NCI-H2107 treated with DMSO at 0.1 percent for 48 hours (cell line): ENCODE measurements at regions not wholly inside any gene's neighbourhood (a gene's known extent, or its start where the extent isn't known, plus 50 kb on each side); places are given as distances from the start of the nearest gene placed in this dataset.

Source experiments
- DNase-seq: peaks from one replicate; lab custom pipeline; 2025; ENCODE audit not compliant: unreplicated experiment; lab: John Stamatoyannopoulos, UW

DNA sequence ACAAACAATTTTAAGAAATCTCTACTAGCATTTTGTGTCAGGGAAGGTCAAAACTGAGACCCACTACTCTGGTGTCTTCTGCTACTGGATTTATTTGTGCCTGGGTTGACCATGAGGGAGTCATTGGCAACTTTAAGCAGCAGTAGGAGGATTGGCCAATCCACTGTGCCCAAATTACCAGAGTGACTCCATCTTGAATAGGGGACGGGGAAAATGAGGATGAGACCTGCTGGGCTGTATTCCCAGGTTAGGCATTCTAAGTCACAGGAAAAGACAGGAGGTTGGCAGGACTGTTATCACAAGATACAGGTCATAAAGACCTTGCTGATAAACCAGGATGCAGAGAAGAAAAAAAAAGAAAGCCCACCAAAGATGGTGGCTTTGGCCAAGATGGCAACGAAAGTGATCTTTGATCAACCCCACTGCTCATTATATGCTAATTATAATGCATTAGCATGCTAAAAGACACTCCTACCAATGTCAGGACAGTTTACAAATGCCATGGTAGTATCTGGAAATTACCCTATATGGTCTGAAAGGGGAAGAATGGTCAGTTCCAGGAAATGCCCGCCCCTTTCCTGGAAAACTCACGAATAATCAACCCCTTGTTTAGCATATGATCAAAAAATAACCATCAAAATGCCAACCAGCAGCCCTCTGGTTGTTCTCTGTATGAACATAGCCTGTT, 200.9 kb downstream of the LTN1 start:
- no peak for DNase-seq

DNA sequence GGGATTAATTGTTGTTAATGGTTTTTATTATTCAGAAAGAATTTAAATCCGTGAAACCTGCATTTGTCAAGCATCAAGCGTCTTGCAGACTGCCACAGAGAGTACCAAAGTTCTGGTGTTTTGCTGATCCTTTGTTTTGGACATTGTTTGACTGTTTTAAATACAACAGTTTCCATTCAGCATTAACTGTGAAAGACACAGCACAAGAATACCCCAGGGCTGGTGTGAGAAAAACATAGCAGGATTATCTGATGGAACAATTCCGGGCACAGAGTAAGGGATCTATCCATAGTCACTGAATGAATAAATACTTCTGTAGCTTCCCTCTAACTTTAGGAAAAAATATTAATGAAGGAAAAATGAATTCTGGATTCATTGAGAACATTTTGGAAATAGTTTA, 202.3 kb downstream of the LTN1 start:
- no peak for DNase-seq

DNA sequence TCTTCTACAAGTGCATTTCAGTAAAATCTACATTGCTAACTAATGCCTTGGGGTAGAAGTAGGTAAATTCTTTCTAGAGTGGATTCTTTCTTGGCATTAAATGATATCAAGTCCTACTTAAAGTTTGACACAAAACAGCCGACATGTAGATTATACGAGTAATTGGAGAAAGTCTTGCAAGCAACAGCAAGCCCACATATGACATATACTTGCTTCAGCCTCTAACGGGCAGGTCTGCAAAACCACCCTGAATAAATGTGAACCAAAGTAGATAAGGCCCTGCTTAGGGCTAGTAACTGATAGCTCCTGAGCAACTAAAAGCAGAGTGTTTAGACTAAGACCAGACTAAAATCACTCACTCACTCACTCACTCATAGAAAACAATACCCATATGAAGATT, 203.2 kb downstream of the LTN1 start:
- DNase-seq, result no peak

DNA sequence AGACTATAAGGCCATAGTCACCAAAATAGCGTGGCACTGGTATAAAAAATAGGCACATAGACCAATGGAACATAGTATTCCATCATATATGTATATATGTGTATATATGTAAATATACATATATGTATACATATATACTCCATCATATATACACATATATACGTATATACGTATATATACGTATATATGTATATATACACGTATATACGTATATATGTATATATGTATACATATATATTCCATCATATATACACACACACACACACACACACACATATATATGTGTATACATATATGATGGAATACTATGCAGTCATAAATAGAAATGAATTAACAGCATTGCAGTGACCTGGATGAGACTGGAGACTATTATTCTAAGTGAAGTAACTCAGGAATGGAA, 204.6 kb downstream of the LTN1 start:
- DNase-seq, result no peak

DNA sequence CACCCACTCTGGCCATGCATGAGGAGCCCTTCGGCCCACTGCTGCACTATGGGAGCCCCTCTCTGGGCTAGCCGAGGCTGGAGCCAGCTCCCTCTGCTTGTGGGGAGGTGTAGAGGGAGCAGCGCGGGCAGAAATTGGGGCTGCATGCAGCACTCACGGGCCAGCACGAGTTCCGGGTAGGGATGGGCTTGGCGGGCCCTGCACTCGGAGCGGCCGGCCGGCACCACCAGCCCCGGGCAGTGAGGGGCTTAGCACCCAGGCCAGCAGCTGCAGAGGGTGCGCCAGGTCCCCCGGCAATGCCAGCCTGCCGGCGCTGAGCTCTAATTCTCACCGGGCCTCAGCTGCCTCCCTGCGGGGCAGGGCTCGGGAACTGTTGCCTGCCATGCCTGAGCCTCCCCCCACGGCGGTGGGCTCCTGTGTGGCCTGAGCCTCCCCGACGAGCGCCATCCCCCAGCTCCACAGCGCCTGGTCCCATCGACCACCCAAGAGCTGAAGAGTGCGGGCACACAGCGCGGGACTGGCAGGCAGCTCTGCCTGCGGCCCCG, 209.0 kb downstream of the LTN1 start:
- no peak for DNase-seq

DNA sequence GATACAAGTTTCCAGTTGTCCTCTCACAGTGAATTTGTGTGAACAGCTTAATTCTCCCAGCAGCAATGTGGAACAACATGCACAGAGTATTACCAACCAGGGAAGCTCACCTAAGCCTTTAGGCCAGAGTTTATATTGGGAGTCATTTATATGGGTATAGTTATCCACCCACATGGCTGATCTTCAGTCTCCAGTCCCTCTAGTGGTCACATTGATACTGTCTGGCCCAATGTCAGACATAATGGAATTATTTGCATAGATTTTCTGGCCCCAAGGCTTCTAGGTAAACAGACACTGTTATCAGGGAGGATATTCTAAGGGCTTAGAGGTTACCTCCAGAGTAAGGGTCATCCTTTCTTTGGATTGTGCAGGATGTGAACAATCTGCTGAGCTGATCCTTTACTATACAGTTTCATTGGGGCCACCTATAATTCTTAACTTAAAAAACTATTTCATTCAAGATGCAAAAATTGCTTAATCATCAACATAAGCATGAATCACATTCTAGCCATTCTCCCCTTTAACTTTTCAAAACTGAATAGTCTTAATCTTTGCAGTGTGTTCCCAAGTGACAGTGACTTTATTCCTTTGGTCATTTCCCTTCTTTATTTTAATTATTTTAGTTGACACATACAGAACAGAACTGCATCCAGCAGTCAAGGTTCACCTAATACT, 210.9 kb downstream of the LTN1 start:
- DNase-seq, result no peak

DNA sequence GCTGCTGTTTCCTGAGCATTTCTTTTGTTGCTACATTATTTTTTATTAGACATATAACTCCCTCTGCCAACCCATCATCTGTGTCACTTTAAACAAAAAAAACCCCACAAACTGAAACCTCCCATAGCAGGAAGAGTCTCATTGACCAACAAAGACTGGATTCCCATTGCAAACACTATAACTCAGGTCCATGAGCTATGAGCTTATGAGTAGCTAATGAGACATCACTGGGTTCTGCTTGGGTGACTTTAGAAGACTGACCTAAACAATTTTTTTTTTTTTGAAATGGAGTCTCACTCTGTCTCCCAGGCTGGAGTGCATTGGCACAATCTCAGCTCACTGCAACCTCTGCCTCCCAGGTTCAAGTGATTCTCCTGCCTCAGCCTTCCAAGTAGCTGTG, 212.8 kb downstream of the LTN1 start:
- no peak for DNase-seq

DNA sequence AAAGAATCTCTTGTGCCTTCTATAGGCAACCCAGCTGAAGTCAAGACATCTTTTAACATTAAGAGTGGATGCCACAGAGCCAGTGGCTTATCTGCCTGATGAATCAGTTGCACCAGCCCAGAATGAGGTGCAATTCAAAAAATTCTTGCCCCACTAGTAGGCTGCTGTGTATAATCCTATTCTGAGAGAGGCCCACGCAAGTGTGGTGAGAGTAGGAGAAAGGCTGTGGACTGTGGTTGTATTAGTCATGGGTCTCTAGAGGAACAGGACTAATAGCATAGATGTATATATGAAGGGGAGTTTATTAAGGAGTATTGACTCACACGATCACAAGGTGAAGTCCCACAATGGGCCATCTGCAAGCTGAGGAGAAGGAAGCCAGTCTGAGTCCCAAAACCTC, 216.4 kb downstream of the LTN1 start:
- no peak for DNase-seq

DNA sequence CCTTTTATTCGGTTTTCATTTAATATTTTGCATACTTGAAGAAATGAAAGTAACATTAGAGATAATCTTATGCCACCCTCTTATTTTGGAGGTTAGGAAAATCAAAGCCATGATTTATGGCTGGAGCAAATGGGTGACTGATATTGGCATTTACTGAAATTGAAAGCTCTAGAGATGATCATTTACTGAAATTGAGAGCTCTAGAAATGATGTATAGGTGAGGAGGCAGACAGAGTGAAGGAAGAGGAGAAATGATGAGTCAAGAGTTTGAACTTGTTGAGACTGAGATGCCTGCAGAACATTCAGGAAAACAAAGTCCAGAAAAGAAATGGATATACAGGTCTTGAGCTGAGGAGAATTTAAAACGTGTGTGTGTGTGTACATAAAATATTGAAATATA, 217.6 kb downstream of the LTN1 start:
- no peak for DNase-seq

DNA sequence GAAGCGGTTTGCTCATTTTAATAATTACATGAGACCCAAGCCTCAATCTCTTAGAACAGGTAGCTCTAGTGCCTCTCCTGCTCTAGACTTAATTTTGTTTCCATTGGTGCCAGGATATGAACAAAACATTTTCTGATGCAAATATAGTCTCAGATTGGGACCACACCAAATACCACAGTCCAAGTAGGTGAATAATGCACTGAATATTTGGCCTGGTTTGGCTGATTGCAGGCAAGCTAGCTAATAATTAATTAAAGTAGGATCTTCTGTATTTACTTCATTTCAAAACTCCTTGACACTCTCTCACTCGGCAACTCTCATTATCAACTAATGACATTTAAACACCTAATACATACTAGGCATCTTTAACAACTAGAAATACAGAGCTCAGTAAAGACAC, 219.6 kb downstream of the LTN1 start:
- DNase-seq, result no peak

DNA sequence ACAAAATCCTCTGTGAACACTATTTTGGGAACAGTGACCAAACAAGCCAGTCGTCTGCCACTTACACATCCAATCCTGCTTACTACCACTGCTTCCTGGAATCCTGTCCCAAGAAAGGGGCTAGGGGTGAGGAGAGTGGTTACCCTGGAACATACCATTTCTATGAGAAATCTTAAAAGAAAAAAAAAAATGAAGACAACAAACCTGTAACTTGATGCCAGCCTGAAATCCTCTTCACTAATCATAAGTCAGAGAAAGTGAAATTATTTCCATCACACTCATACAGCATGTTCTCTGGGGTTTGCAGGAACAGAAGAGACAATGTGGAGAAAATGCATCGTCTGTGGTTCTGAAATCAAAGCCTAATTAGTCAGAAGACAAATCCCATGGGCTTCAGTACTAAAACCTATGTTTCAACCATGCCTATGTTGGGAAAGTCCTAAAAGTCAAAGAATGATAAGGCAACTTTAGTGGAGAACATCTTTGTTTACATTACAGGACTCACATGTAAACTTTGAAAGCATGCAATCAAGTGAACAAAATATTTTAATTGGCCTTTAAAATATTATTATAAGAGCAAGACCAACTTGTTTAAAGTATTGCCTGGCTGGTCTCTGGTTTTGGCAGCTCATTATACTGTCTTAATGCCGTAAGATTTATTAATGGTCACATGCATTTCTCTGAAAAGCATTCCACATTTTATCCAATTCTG, 220.7 kb downstream of the LTN1 start:
- no peak for DNase-seq

DNA sequence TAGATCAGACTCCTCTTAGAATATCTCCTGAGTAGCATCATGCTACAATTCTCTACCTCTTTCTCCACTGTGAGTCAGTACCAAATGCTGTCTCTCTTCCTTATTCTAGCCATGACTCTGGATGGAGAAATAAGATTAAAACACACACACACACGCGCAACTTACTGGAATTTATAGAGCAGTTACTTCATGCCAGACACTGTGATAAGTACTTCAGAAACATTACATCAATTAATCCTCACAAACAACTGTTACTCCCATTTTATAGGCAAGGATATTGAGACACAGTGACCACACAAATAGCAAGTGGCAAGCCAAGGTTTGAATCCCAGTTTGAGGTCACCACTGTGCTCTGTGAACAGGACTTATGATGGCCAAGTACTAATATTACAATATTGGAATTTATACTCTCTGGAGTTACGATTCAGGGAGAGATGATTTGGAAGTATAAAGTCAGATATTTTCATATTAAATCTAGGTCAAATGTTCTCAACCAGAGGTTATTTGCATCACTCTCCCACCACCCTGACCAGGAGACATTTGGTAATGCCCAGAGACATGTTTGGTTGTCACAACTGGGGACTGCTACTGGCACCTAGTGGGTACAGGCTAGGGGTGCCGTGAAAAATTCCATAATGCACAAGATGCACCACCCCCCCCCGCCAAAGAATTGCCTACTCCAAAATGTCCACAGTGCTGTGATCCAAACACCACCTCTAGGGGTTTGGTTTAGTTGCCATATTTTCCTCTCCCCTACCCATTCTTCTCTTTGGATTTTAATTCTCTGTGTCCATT, 221.6 kb downstream of the LTN1 start:
- no peak for DNase-seq

DNA sequence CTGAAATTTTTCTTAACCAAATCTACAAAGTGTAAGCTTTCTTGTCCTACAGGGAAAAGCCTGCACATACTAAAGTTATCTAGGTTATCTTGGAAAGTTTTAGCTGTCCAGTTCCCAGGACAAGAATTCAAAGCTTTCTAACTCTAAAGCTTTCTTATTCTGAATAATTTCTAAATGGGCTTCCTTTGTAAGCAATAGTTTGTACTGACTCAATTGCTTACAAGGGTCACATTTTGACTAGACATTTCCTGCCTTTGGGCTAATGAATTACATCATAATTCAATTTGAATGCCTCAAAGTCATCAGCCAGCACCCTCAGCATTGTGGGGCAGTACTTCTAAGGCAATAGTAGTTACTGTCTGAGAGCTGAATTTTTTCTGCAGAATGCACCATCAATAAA, 223.0 kb downstream of the LTN1 start:
- no peak for DNase-seq

DNA sequence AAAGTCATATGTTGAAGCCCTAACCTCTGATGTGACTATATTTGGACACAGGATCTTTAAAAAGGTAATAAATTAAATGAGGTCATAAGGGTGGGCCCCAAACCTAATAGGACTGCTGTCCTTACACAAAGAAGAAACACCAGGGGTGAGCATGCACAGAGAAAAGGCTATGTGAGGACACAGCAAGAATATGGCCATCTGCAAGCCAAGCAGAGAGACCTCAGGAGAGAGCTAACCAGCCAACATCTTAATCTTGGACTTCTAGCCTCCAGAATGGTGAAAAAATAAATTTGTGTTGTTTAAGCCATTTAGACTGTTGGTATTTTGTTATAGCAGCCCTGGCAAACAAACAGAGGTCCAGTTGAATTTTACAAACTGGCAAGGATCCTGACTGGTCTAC, 223.9 kb downstream of the LTN1 start:
- no peak for DNase-seq

DNA sequence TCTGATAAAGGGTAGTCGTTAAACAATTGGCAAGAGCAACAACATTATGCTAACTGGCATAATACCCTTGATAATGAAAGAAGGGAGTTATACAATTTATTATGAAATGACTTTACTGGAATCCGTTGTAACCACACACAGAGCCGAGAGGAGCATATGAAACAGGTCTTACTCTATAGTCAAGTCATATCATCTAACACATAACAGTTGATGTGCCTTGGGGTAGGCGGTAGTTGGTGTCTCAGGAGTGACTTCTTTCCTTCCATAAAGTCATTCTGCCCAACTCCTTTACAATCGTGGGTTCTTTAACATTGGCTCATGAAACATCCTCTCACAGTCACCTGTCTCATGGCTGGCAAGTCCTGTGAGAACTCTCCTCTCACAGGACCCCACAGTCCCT, 225.2 kb downstream of the LTN1 start:
- no peak for DNase-seq

DNA sequence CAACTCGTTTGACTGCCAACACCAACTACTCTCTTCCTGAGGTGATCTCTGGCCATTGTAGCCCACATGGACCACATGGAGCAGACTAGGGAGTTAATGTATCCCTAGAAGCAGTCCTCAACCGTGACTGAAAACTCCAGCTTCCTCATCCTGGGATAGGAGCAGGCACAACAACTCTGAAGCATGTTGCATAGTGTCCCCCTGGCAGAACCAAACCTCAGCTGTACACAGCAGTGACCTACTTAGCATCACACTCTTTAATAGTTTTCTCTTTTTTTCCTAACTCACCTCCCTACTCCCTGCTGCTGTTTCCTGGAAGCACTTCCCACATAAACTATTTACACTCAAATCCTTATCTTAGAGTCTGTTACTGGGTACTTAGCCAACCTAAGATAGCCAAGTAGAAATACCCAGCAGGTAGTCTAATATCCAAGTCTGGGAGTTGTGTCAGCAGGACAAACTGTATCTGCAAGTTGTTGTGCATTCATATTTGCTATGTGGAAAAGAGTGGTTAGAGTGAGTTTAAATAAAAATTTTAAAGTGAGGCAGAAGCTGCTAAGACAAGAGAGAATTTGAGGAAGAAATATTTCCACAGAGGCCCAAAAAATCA, 228.8 kb downstream of the LTN1 start:
- no peak for DNase-seq

DNA sequence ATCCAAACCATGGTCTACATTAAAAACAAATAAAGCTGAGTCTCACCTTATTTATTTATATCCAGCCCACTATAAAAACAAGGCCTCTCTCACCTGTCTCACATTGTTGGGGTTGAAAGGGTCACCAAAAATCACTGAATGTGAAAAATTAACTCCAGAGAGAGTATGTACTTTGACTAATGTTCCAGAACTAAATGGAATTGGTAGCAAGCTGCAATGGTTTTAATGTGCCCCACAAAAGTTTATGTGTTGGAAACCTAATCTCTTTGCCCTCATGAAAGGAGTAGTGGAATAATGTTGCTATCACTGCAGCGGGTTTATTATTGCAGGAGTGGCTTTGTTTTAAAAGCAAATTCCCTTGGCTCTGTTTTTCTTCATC, 230.3 kb downstream of the LTN1 start:
- no peak for DNase-seq

DNA sequence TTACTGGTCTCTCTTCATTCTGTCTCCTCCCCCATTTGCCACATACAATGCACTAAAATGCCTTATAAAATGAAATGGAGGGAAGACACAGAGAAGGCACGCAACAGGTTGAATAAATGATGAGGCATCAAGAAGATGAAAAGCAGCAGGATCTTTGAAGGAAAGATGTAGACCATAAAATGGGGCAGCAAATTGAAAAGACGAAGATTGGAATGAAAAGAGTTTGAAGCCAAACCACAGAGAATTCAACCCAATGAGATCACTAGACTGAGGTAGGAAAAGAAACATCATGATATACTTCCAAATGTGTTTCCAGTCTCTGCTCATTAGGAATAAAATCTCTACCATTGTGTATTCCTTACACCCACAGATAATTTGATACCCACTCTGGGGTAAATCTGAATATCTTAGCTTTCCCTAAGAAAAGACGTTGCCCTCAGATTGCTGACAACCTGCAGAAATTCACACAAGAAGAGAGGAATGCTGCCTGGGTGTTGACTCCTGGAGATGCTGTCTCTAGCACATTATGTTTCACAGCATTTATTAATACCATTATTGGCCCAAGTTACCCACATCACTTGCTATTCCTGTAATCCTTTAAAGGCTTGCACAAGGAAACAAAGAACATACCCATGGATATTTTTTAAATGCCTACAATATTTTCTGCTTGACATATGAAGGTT, 230.9 kb downstream of the LTN1 start:
- no peak for DNase-seq

DNA sequence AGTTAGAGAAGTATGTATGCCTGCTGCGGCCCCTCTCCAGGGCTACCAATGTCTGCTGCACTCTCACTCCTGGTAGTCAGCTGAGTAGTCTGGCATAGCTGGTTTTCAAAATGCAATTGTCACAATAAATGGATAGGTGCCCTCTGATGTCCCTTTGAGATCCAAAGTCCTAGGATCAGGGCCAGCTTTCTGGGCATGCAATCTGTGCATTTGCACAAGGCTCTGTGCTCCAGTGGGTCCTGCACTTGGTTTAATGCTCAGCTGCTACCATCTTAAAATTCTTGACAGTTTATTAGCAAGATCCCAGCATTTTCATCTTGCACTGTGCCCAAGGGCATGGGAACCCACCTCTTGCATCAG, 233.8 kb downstream of the LTN1 start:
- no peak for DNase-seq

DNA sequence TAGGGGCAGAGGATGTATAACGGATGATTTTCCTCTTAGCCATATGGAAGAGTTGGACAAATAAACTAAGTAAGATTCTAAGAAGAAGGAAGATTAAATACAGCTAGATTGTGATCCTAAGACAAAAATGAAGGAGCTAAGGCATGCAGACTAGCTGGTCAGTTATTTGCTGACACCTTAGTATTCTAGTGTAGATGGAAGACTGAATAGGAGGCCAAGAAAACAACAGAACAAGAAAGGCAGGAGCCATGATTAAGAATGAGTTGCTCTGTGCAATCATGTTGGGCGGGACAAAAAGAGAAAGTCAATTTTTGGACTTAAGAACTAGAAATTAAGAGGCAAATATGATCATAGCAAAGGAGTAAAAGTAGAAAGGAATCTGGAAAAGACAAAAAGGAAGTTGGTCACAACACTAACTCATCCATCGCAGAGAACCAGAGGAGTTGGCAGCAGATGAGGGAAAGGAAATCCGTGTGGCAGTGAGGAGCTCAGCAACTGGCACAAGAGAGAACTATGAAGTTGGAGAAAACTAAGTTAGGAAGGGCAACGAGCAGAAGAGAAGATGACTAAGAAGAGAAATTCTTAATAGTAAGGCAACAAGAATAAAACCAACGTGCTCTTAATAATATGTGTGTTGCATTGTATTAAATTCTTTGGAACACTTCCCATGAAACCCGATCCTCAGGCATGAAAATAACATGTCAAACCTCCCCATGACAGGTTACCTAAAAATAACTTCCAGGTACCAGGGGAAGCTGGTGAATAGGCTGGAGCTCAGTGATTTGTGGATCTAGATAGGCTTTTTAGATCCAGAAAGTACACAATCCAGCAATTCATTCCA, 234.4 kb downstream of the LTN1 start:
- DNase-seq, result no peak
